GM23338 (cell line): ENCODE measurements at regions not wholly inside any gene's neighbourhood (a gene's known extent, or its start where the extent isn't known, plus 50 kb on each side); places are given as distances from the start of the nearest gene placed in this dataset.

Source experiments
- CTCF ChIP-seq, 2 experiments: fragments of 200-600 bp in 1 of 2; sonication (generic) in 1 of 2; conservative IDR thresholded peaks; 2 replicates each; pipeline versions ENCODE4 v1.5.1 to v1.6.1; 2016 to 2017; ENCODE audit warnings: antibody characterized with exemption in 2 of 2, low read depth in 2 of 2, mild to moderate bottlenecking in 2 of 2, moderate library complexity in 1 of 2
- EZH2 ChIP-seq: fragments of 200-600 bp; sonication (generic); IDR thresholded peaks from one replicate; pipeline ENCODE4 v1.8.0; 2017; ENCODE audit warnings: antibody characterized with exemption, mild to moderate bottlenecking, low read depth; ENCODE audit not compliant: unreplicated experiment

DNA sequence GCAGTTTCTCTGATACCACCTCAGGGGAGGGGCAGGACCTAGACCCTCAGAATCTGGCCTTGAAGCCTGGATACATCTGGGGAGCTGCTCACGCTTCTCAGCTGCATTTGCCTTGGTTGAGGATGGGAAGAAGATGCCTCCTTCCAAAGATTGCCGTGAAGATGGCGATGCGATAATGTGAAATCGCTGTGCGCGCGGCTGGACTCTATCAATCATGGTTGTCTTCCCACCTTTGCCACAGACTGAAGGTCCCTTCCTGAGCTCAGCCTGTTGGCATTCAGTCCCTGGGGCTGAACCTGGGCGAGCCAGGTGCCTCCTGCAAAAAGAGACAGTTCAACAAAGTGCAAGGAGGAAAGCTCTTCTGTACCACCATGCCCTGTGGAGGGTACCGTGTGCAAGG, 114.4 kb upstream of the SLC45A1 start:
- TF ChIP-seq EZH2 (no peak), CTCF (conservative IDR thresholded peaks at IDR 0.05; ENCODE audit: low read depth in 2 of 2) (no peak)
